GM23248 (cell line): ENCODE measurements at regions not wholly inside any gene's neighbourhood (a gene's known extent, or its start where the extent isn't known, plus 50 kb on each side); places are given as distances from the start of the nearest gene placed in this dataset.

Source experiments
- DNase-seq: peaks from one replicate; pipeline ENCODE4 v3.0.0-alpha.2; 2015
- H2AFZ ChIP-seq: fragments of 200-600 bp; sonication (generic); 2 replicates; pipeline ENCODE4 v1.6.1; 2016; ENCODE audit warnings: antibody characterized with exemption
- H3F3A ChIP-seq: fragments of 200-600 bp; sonication (generic); 2 replicates; pipeline ENCODE4 v1.6.1; 2016; ENCODE audit warnings: mild to moderate bottlenecking, antibody characterized with exemption, mixed run types; ENCODE audit not compliant: insufficient read depth
- H3K27ac ChIP-seq: fragments of 200-600 bp; sonication (generic); 2 replicates; pipeline ENCODE4 v1.5.1; 2016; ENCODE audit warnings: mild to moderate bottlenecking
- H3K27me3 ChIP-seq: fragments of 200-600 bp; sonication (generic); replicated peaks from 2 replicates; pipeline ENCODE4 v1.6.1; 2016; ENCODE audit warnings: mild to moderate bottlenecking; ENCODE audit not compliant: insufficient read depth
- H3K36me3 ChIP-seq: fragments of 200-600 bp; sonication (generic); 2 replicates; pipeline ENCODE4 v1.6.1; 2016; ENCODE audit warnings: low read depth, mild to moderate bottlenecking
- H3K4me1 ChIP-seq: fragments of 200-600 bp; sonication (generic); 2 replicates; pipeline ENCODE4 v1.6.1; 2016; ENCODE audit warnings: mild to moderate bottlenecking; ENCODE audit not compliant: insufficient read depth
- H3K4me2 ChIP-seq: fragments of 200-600 bp; sonication (generic); one replicate; pipeline ENCODE4 v1.6.1; 2016; ENCODE audit warnings: mild to moderate bottlenecking; ENCODE audit not compliant: unreplicated experiment
- H3K4me3 ChIP-seq: fragments of 200-600 bp; sonication (generic); 2 replicates; pipeline ENCODE4 v1.5.1; 2016; ENCODE audit warnings: mild to moderate bottlenecking
- H3K79me2 ChIP-seq: fragments of 200-600 bp; sonication (generic); 2 replicates; pipeline ENCODE4 v1.6.1; 2016; ENCODE audit warnings: mild to moderate bottlenecking; ENCODE audit not compliant: insufficient read depth
- H3K9ac ChIP-seq: fragments of 200-600 bp; sonication (generic); 2 replicates; pipeline ENCODE4 v1.6.1; 2016; ENCODE audit warnings: mild to moderate bottlenecking
- H3K9me2 ChIP-seq: fragments of 200-600 bp; sonication (generic); 2 replicates; pipeline ENCODE4 v1.6.1; 2016; ENCODE audit warnings: mixed run types, mild to moderate bottlenecking, moderate library complexity; ENCODE audit not compliant: insufficient read depth
- H3K9me3 ChIP-seq: fragments of 200-600 bp; sonication (generic); one replicate; pipeline ENCODE4 v1.6.1; 2017; ENCODE audit warnings: low read depth
- H4K20me1 ChIP-seq: fragments of 200-600 bp; sonication (generic); 2 replicates; pipeline ENCODE4 v1.6.0; 2016; ENCODE audit not compliant: insufficient read depth
- EZH2 ChIP-seq: fragments of 200-600 bp; sonication (generic); IDR thresholded peaks from 2 replicates; pipeline ENCODE4 v1.6.1; 2018; ENCODE audit warnings: antibody characterized with exemption, mild to moderate bottlenecking; ENCODE audit not compliant: insufficient read depth, poor library complexity, severe bottlenecking
- EZH2phosphoT487 ChIP-seq: fragments of 200-600 bp; sonication (generic); IDR thresholded peaks from 2 replicates; pipeline ENCODE4 v1.6.1; 2018; ENCODE audit warnings: antibody characterized with exemption, moderate library complexity, mild to moderate bottlenecking, low read depth; ENCODE audit not compliant: insufficient read depth
- WGBS, 2 experiments: methylation state at CpG; one replicate each; pipeline ENCODE4 v1.1.6; 2015 to 2017; ENCODE audit warnings: low lambda C conversion rate in 2 of 2, low coverage in 1 of 2; ENCODE audit errors: missing lambda C conversion rate in 2 of 2; 5-methylcytosine and 5-hydroxymethylcytosine counted together
- in situ Hi-C: fragments of 300-500 bp; cut with MboI; formaldehyde crosslinking; loops from 2 replicates; pipeline ENCODE4 v1.15.0; 2020

GRCh38 chr4:147328756-147329446 is 152.0 kb upstream of the EDNRA start:
- DNase-seq, result no peak
- H2AFZ ChIP-seq, result no peak overlapping the region
- 76 to 77% methylated on average over 8 of the region's 8 CpGs for WGBS, 2 experiments
- no peaks in the 10 kb centered on the region for H3K9me3 ChIP-seq
- no peaks in the 10 kb centered on the region for H4K20me1 ChIP-seq
- no peak overlapping the region for H3K9ac ChIP-seq
- H3K36me3 ChIP-seq, result no peaks in the 10 kb centered on the region
- H3K79me2 ChIP-seq, result no peaks in the 10 kb centered on the region
- no peaks in the 10 kb centered on the region for H3K9me2 ChIP-seq
- H3K27me3 ChIP-seq, result no peaks in the 10 kb centered on the region
- no peaks in the 10 kb centered on the region for H3K4me1 ChIP-seq
- H3K27ac ChIP-seq, result no peak overlapping the region
- H3K4me3 ChIP-seq, result no peak overlapping the region
- in situ Hi-C loops, result loop anchor here (25.0 kb wide), 1 partner anchor 533 kb away; no protein-coding TSS in a partner anchor
- H3F3A ChIP-seq, result peaks cover under 1% of the 10 kb centered on the region; the same call in 1 of the 2 replicates
- TF ChIP-seq EZH2phosphoT487, result no peak
- no peak for TF ChIP-seq EZH2
- H3K4me2 ChIP-seq, result no peak overlapping the region

- H2AFZ ChIP-seq, result no peak overlapping the region
- H3K9ac ChIP-seq, result no peak overlapping the region
- DNase-seq, result no peak
- H3K27me3 ChIP-seq, result no peaks in the 10 kb centered on the region
- H3K9me2 ChIP-seq, result no peaks in the 10 kb centered on the region
- no peaks in the 10 kb centered on the region for H3K36me3 ChIP-seq
- TF ChIP-seq EZH2phosphoT487 (no peak), EZH2 (no peak)
- no peak overlapping the region for H3K4me3 ChIP-seq
- no peak overlapping the region for H3K4me2 ChIP-seq
- no peak overlapping the region for H3K27ac ChIP-seq
- in situ Hi-C loops, result loop anchor here (25.0 kb wide), 1 partner anchor 530 kb away; no protein-coding TSS in a partner anchor
- no peaks in the 10 kb centered on the region for H4K20me1 ChIP-seq
- H3K79me2 ChIP-seq, result no peaks in the 10 kb centered on the region
- peaks cover 8% of the 10 kb centered on the region; the same call in 1 of the 2 replicates for H3F3A ChIP-seq
- WGBS, 2 experiments, result 28 to 31% methylated on average over 1 of the region's 1 CpG
- H3K9me3 ChIP-seq, result no peaks in the 10 kb centered on the region
- H3K4me1 ChIP-seq, result no peaks in the 10 kb centered on the region
Observed at GRCh38 chr4:147332091-147332490, 148.8 kb upstream of the EDNRA start.

- no peak overlapping the region for H2AFZ ChIP-seq
- DNase-seq, result peak; percentile 20
- no peaks in the 10 kb centered on the region for H3K27me3 ChIP-seq
- no peaks in the 10 kb centered on the region for H3K9me2 ChIP-seq
- no peaks in the 10 kb centered on the region for H3K9me3 ChIP-seq
- in situ Hi-C loops, result loop anchor here (25.0 kb wide), 1 partner anchor 528 kb away; no protein-coding TSS in a partner anchor
- no peak overlapping the region for H3K27ac ChIP-seq
- no peak for TF ChIP-seq EZH2
- no peak for TF ChIP-seq EZH2phosphoT487
- no peaks in the 10 kb centered on the region for H3K4me1 ChIP-seq
- H4K20me1 ChIP-seq, result no peaks in the 10 kb centered on the region
- H3K79me2 ChIP-seq, result no peaks in the 10 kb centered on the region
- H3K4me2 ChIP-seq, result no peak overlapping the region
- 18 to 33% methylated on average over 1 of the region's 1 CpG for WGBS, 2 experiments
- no peak overlapping the region for H3K4me3 ChIP-seq
- peaks cover 8% of the 10 kb centered on the region; the same call in 1 of the 2 replicates for H3F3A ChIP-seq
- H3K36me3 ChIP-seq, result no peaks in the 10 kb centered on the region
- H3K9ac ChIP-seq, result no peak overlapping the region
Observed at GRCh38 chr4:147334478-147334877, 146.4 kb upstream of the EDNRA start.

DNA sequence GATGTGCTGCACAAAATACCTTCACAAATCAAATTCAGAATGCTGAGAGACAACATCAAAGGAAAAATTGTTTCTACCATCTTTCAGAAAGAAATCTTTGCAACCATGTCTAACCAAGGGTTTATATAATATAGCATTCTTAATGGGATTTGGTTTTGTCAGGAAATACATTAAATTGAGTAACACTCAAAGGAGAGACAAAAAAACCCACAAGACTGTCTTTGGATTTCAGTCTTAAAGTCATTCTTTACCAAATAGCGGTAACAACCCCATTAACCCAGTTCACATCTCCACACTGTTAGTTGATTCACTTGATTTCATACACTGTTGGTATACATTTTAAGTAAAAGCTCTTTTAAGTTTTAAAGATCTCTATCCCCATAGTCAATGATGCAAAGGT is 145.7 kb upstream of the EDNRA start:
- no peak overlapping the region for H3K4me2 ChIP-seq
- TF ChIP-seq EZH2, result no peak
- no peak for TF ChIP-seq EZH2phosphoT487
- H3K9me3 ChIP-seq, result no peaks in the 10 kb centered on the region
- 90 to 97% methylated on average over 1 of the region's 1 CpG for WGBS, 2 experiments
- no peaks in the 10 kb centered on the region for H3K36me3 ChIP-seq
- 0 out of 2 replicates have a peak, but pooled peaks cover 4% of the 10 kb centered on the region for H3K4me1 ChIP-seq
- H4K20me1 ChIP-seq, result no peaks in the 10 kb centered on the region
- no peak for DNase-seq
- no peak overlapping the region for H2AFZ ChIP-seq
- no peaks in the 10 kb centered on the region for H3K79me2 ChIP-seq
- no peak overlapping the region for H3K27ac ChIP-seq
- no peaks in the 10 kb centered on the region for H3K9me2 ChIP-seq
- H3K4me3 ChIP-seq, result no peak overlapping the region
- in situ Hi-C loops, result loop anchor here (25.0 kb wide), 1 partner anchor 527 kb away; no protein-coding TSS in a partner anchor
- H3K9ac ChIP-seq, result no peak overlapping the region
- H3F3A ChIP-seq, result peaks cover 13% of the 10 kb centered on the region
- no peaks in the 10 kb centered on the region for H3K27me3 ChIP-seq
